Vagina (tissue), 2 donors: ENCODE measurements at regions not wholly inside any gene's neighbourhood (a gene's known extent, or its start where the extent isn't known, plus 50 kb on each side); places are given as distances from the start of the nearest gene placed in this dataset.

Experiments
- DNase-seq, 2 donors: peaks; one replicate each; pipeline ENCODE4 v3.0.0-alpha.2; 2017; ENCODE audit errors: extremely low spot score in 2 of 2
- H3K27ac ChIP-seq: fragments of 200-600 bp; sonication (generic); one replicate; pipeline ENCODE4 v1.5.1; 2019
- H3K27me3 ChIP-seq: fragments of 200-600 bp; sonication (generic); one replicate; pipeline ENCODE4 v1.5.1; 2019
- H3K36me3 ChIP-seq, 2 donors: fragments of 200-600 bp; sonication (generic); one replicate each; pipeline ENCODE4 v1.5.1; 2017 to 2019
- H3K4me1 ChIP-seq: fragments of 200-600 bp; sonication (generic); one replicate; pipeline ENCODE4 v1.5.1; 2019
- H3K4me3 ChIP-seq, 2 donors: fragments of 200-600 bp; sonication (generic); 1 replicate in 1 of 2; 2 replicates in 1 of 2; pipeline ENCODE4 v1.5.1; 2016 to 2019
- H3K9me3 ChIP-seq: fragments of 200-600 bp; sonication (generic); one replicate; pipeline ENCODE4 v1.5.1; 2019
- POLR2A ChIP-seq, 2 donors: fragments of 450-650 bp; IDR thresholded peaks; one replicate each; pipeline ENCODE4 v1.6.1; 2017; ENCODE audit warnings: antibody characterized with exemption in 2 of 2, mild to moderate bottlenecking in 2 of 2, moderate library complexity in 2 of 2
- POLR2AphosphoS5 ChIP-seq, 2 donors: sonication (generic); formaldehyde crosslinking; IDR thresholded peaks; one replicate each; pipeline ENCODE4 v1.9.0; 2017; ENCODE audit warnings: antibody characterized with exemption in 2 of 2, mild to moderate bottlenecking in 2 of 2, low read depth in 1 of 2; ENCODE audit not compliant: insufficient read depth in 1 of 2
- intact Hi-C: fragments of 100-400 bp; cut with DNase I; formaldehyde crosslinking; loops from one replicate; pipeline ENCODE4 v1.15.1; 2023
- TF ChIP-seq, protein P1 (sequence below), 3 experiments: fragments of 450-650 bp in 2 of 3; fragments of 200-600 bp in 1 of 3; sonication (generic) in 1 of 3; IDR thresholded peaks; one replicate each; pipeline ENCODE4 v1.5.1; 2017 to 2019; ENCODE audit warnings: antibody characterized with exemption in 3 of 3, mild to moderate bottlenecking in 2 of 3, moderate library complexity in 2 of 3

DNA sequence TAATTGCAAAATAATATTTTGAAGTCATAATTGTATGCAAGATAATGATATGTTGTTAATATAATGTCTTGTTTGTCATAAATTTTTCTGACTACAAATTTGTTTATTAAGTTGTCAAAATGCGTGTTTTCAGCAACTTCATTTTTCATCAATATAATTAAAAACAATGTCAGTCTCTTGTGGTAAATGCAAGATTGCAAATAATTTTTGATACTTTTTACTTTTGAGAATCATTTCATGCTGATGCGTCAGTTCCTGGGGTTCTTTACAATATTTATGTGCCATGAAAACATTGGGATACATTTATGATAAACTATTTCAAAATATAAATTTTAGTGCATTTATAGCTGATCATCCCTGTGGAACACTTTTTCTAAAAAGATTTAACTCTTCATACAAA, 1504.8 kb downstream of the BRD1 start:
- intact Hi-C loops, result no loop called here
- DNase-seq, result no peak
- no peaks in the 10 kb centered on the region for H3K36me3 ChIP-seq
- H3K27ac ChIP-seq, result no peak overlapping the region
- no peak for TF ChIP-seq POLR2A (IDR thresholded peaks at IDR 0.05)
- no peak for TF ChIP-seq POLR2AphosphoS5 (IDR thresholded peaks at IDR 0.05; ENCODE audit: insufficient read depth in 1 of 2, low read depth in 1 of 2)
- TF ChIP-seq, protein P1, sequence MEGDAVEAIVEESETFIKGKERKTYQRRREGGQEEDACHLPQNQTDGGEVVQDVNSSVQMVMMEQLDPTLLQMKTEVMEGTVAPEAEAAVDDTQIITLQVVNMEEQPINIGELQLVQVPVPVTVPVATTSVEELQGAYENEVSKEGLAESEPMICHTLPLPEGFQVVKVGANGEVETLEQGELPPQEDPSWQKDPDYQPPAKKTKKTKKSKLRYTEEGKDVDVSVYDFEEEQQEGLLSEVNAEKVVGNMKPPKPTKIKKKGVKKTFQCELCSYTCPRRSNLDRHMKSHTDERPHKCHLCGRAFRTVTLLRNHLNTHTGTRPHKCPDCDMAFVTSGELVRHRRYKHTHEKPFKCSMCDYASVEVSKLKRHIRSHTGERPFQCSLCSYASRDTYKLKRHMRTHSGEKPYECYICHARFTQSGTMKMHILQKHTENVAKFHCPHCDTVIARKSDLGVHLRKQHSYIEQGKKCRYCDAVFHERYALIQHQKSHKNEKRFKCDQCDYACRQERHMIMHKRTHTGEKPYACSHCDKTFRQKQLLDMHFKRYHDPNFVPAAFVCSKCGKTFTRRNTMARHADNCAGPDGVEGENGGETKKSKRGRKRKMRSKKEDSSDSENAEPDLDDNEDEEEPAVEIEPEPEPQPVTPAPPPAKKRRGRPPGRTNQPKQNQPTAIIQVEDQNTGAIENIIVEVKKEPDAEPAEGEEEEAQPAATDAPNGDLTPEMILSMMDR (IDR thresholded peaks at IDR 0.05), result no peak
- H3K9me3 ChIP-seq, result no peaks in the 10 kb centered on the region
- H3K4me3 ChIP-seq, result no peak overlapping the region
- H3K4me1 ChIP-seq, result no peaks in the 10 kb centered on the region
- H3K27me3 ChIP-seq, result no peaks in the 10 kb centered on the region

DNA sequence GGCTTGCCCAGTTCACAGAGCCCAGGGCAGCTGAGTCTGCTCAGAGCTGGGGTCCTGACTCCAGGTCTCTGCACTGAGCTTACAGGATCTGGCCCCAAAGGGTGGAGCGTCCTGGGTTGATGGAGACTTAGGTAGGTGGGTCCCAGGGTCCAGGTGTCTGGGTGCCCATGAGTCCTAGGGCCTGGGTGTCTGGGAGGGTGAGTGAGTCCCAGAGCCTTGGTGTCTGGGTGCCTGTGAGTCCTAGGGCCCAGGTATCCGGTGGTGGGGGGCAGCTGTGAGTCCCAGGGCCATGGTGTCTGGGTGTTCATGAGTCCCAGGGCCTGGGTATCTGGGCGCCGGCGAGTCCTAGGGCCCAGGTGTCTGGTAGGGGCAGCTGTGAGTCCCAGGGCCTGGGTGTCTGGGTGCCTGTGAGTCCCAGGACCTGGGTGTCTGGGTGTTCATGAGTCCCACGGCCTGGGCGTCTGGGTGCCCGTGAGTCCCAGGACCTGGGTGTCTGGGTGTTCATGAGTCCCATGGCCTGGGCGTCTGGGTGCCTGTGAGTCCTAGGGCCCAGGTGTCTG, 1505.6 kb downstream of the BRD1 start:
- Histone ChIP-seq H3K27me3 (no peaks in the 10 kb centered on the region), H3K36me3 (no peaks in the 10 kb centered on the region), H3K4me1 (no peaks in the 10 kb centered on the region), H3K27ac (no peak overlapping the region), H3K9me3 (no peaks in the 10 kb centered on the region), H3K4me3 (no peak overlapping the region)
- no peak for DNase-seq
- TF ChIP-seq, protein P1 (IDR thresholded peaks at IDR 0.05), result no peak
- TF ChIP-seq POLR2A (IDR thresholded peaks at IDR 0.05) (no peak), POLR2AphosphoS5 (IDR thresholded peaks at IDR 0.05; ENCODE audit: insufficient read depth in 1 of 2, low read depth in 1 of 2) (no peak)
- intact Hi-C loops, result no loop called here

DNA sequence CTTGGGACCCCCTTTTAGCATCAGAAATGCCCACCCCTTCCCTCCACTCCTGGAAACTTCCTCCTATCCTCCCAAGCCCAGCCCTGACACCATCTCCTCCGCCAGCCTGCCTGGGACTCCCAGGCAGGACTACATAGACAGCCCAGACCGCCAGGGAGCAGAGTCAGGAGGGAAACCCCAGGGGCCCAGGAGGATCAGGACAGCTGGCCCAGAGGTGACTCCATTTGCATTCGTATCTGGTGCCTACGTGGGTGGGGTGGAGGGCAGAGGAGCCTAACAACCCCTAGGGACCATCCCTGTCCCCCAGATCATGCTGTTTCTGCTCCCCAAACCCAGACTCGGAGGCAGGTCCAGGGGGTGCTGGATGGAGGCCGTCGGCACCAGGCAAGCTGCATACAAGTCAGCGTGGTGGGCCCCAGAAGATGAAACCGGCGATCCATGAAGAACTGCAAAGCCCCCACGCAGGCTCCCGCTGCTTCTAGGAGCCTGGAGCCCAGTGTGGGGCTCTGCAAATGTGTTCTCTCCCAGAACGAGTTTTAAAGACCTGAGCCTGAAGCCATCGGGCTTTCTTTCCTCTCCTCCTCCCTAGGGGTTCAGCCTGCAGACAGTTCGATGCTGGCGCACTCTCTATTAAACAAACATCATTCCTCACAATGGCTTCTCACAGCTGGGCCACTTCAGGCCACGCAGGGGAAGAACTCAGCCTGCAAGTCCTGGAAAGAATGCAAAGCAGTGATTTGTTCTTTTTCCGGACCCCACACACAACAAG, 1506.8 kb downstream of the BRD1 start:
- no peak overlapping the region for H3K27ac ChIP-seq
- H3K27me3 ChIP-seq, result no peaks in the 10 kb centered on the region
- no peaks in the 10 kb centered on the region for H3K36me3 ChIP-seq
- no peaks in the 10 kb centered on the region for H3K4me1 ChIP-seq
- TF ChIP-seq POLR2AphosphoS5 (IDR thresholded peaks at IDR 0.05; ENCODE audit: insufficient read depth in 1 of 2, low read depth in 1 of 2), result no peak
- no peak for TF ChIP-seq POLR2A (IDR thresholded peaks at IDR 0.05)
- TF ChIP-seq, protein P1 (IDR thresholded peaks at IDR 0.05), result no peak
- intact Hi-C loops, result no loop called here
- no peak overlapping the region for H3K4me3 ChIP-seq
- H3K9me3 ChIP-seq, result no peaks in the 10 kb centered on the region
- DNase-seq, result no peak

DNA sequence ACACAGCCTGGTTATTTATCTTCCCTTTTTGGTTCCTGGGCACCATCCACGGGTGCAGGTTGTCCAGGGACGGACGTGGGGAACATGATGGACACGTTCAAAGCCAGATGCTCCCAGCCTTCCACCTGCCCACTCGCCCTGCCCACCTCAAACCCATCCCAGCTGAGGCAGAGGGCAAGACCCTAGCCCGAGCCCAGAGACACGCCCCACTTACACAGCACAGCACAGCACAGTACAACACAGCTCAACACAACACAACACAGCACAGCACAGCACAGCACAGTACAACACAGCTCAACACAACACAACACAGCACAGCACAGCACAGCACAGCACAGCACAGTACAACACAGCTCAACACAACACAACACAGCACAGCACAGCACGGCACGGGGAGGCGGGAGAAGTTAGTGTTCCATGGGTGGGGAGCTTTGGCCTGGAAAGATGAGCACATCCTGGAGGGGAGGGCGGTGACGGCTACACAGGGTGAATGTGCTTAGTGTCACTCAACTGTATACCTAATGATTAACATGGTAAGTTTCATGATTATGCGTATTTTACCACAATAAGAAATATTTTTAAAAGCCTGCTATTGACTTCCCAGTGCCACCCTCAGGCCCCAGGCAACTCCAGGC, 1507.5 kb downstream of the BRD1 start:
- intact Hi-C loops, result no loop called here
- no peaks in the 10 kb centered on the region for H3K36me3 ChIP-seq
- no peaks in the 10 kb centered on the region for H3K9me3 ChIP-seq
- no peak for DNase-seq
- H3K4me1 ChIP-seq, result no peaks in the 10 kb centered on the region
- no peak overlapping the region for H3K27ac ChIP-seq
- no peaks in the 10 kb centered on the region for H3K27me3 ChIP-seq
- TF ChIP-seq POLR2AphosphoS5 (IDR thresholded peaks at IDR 0.05; ENCODE audit: insufficient read depth in 1 of 2, low read depth in 1 of 2), result no peak
- TF ChIP-seq, protein P1 (IDR thresholded peaks at IDR 0.05), result no peak
- TF ChIP-seq POLR2A (IDR thresholded peaks at IDR 0.05), result no peak
- H3K4me3 ChIP-seq, result no peak overlapping the region
